ENCODE measurements at regions not wholly inside any gene's neighbourhood (a gene's known extent, or its start where the extent isn't known, plus 50 kb on each side); places are given as distances from the start of the nearest gene placed in this dataset.
"Not testable (repeated sequence)": the region's sequence is repeated elsewhere in the genome, so short reads cannot be mapped to it uniquely, and the experiment has no call there.

DNA sequence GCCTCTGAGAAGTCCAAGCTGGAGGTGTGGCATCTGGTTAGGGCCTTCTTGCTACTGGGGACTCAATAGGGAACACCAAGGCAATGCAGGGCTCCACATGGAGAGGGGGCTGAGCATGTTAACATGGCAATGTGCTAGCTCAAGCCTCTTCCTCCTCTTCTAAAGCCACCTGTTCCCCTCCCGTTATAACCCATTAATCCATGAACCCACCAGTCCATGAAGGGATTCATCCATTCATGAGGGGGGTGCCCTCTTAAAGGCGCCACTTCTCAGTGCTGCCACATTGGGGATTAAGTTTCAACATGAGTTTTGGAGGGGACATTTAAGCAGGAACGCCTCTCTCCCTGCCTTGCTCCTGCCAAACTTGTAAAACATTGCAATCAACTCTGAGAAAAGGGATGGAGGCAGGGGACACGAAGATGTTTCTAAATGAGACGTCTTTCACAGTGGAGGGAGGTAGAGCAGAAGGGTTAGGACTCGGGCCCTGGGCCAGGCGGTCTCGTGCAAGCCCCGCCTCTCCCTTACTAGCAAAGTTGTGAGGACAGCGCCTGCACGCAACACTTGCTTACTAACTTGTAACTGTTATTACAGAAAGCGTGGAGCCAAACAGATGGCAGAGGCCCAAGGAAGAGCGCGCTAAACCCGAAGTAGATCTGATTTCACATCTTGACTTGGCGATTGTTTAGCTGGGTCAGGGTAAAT is 118.2 kb upstream of the ZNF516 start:
- H3K9me3 ChIP-seq = no peaks in the 10 kb centered on the region
- no peaks in the 10 kb centered on the region for H3K36me3 ChIP-seq
- DNase-seq = no peak
- H3K27me3 ChIP-seq = no peaks in the 10 kb centered on the region
- no peak overlapping the region for H3K27ac ChIP-seq
- H3K4me3 ChIP-seq = no peak overlapping the region
- H3K4me1 ChIP-seq = no peaks in the 10 kb centered on the region
- TF ChIP-seq POLR2A (IDR thresholded peaks at IDR 0.05) = no peak
- TF ChIP-seq, protein P1, sequence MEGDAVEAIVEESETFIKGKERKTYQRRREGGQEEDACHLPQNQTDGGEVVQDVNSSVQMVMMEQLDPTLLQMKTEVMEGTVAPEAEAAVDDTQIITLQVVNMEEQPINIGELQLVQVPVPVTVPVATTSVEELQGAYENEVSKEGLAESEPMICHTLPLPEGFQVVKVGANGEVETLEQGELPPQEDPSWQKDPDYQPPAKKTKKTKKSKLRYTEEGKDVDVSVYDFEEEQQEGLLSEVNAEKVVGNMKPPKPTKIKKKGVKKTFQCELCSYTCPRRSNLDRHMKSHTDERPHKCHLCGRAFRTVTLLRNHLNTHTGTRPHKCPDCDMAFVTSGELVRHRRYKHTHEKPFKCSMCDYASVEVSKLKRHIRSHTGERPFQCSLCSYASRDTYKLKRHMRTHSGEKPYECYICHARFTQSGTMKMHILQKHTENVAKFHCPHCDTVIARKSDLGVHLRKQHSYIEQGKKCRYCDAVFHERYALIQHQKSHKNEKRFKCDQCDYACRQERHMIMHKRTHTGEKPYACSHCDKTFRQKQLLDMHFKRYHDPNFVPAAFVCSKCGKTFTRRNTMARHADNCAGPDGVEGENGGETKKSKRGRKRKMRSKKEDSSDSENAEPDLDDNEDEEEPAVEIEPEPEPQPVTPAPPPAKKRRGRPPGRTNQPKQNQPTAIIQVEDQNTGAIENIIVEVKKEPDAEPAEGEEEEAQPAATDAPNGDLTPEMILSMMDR (IDR thresholded peaks at IDR 0.05) = no peak

GRCh38 chr18:76611750-76612045 is 116.7 kb upstream of the ZNF516 start:
- H3K9me3 ChIP-seq, H3K4me1 ChIP-seq, H3K4me3 ChIP-seq, H3K27ac ChIP-seq, H3K36me3 ChIP-seq, H3K27me3 ChIP-seq, DNase-seq: not testable (repeated sequence)

- no peaks in the 10 kb centered on the region for H3K9me3 ChIP-seq
- no peaks in the 10 kb centered on the region for H3K4me1 ChIP-seq
- H3K27me3 ChIP-seq = no peaks in the 10 kb centered on the region
- H3K27ac ChIP-seq = no peak overlapping the region
- H3K4me3 ChIP-seq = no peak overlapping the region
- DNase-seq = no peak
- TF ChIP-seq, protein P1 (IDR thresholded peaks at IDR 0.05) = no peak
- TF ChIP-seq POLR2A (IDR thresholded peaks at IDR 0.05) = no peak
- no peaks in the 10 kb centered on the region for H3K36me3 ChIP-seq
These were observed 116.1 kb upstream of the ZNF516 start for GRCh38 chr18:76610933-76611749.

DNA sequence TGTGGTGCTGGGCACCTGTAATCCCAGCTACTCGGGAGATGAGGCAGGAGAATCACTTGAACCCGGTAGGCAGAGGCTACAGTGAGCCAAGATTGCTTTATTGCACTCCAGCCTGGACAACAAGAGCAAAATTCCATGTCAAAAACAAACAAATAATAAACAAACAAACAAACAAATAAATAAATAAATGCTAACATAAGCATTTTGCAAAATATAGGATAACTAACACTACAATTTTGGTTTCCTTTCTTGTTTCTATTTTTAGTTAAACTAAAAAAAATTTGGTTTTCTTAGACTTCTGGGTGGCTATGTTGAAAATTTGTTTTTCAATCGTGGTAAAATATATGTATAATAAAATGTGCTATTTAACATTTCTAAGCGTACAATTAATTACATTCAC is 115.0 kb upstream of the ZNF516 start:
- TF ChIP-seq, protein P1 (IDR thresholded peaks at IDR 0.05) = no peak
- TF ChIP-seq POLR2A (IDR thresholded peaks at IDR 0.05) = no peak
- no peak for DNase-seq
- H3K4me3 ChIP-seq = no peak overlapping the region

DNA sequence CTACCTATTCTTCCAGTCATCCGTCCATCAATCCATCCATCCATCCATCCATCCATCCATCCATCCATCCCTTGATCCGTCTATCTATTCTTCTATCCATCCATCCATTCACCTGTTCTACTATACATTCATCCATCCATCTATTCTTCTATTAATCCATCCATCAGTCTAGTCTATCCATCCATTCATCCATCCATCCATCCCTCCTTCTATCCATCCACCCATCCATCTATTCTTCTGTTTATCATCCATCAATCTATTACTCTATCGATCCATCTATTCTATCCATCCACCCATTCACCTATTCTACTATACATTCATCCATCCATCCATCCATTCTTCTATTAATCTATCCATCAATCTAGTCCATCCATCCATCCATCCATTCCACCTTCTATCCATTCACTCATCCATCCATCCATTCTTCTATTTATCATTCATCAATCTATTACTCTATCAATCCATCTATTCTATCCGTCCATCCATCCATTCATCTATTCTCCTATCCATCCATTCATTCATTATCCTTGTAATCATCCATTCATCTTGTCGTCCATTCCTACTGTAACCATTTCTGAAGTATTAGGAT is 110.4 kb upstream of the ZNF516 start:
- TF ChIP-seq POLR2A (IDR thresholded peaks at IDR 0.05) = no peak
- TF ChIP-seq, protein P1 (IDR thresholded peaks at IDR 0.05) = no peak
- Histone ChIP-seq H3K4me1 (no peaks in the 10 kb centered on the region), H3K36me3 (no peaks in the 10 kb centered on the region), H3K4me3 (no peak overlapping the region), H3K27ac (no peak overlapping the region), H3K27me3 (no peaks in the 10 kb centered on the region), H3K9me3 (no peaks in the 10 kb centered on the region)
- no peak for DNase-seq

More for the DNA sequence above, 115.0 kb upstream of the ZNF516 start:
- no peaks in the 10 kb centered on the region for H3K4me1 ChIP-seq
- no peaks in the 10 kb centered on the region for H3K27me3 ChIP-seq
- no peak overlapping the region for H3K27ac ChIP-seq
- no peaks in the 10 kb centered on the region for H3K36me3 ChIP-seq
- no peaks in the 10 kb centered on the region for H3K9me3 ChIP-seq

GRCh38 chr18:76604935-76605240 is 109.8 kb upstream of the ZNF516 start:
- no peaks in the 10 kb centered on the region for H3K27me3 ChIP-seq
- H3K36me3 ChIP-seq = no peaks in the 10 kb centered on the region
- H3K4me3 ChIP-seq = no peak overlapping the region
- DNase-seq = no peak
- TF ChIP-seq, protein P1 (IDR thresholded peaks at IDR 0.05) = no peak
- TF ChIP-seq POLR2A (IDR thresholded peaks at IDR 0.05) = no peak
- no peaks in the 10 kb centered on the region for H3K9me3 ChIP-seq
- no peaks in the 10 kb centered on the region for H3K4me1 ChIP-seq
- H3K27ac ChIP-seq = no peak overlapping the region

Measured in Peyer's patch (tissue), 4 donors.